ENCODE measurements at regions not wholly inside any gene's neighbourhood (a gene's known extent, or its start where the extent isn't known, plus 50 kb on each side); places are given as distances from the start of the nearest gene placed in this dataset.

- TF ChIP-seq EP300 (IDR thresholded peaks at IDR 0.05; ENCODE audit: borderline replicate concordance in 1 of 2, low read depth in 2 of 2, low read length in 2 of 2) (no peak), ATF3 (IDR thresholded peaks at IDR 0.05; ENCODE audit: insufficient read depth, low read depth, low read length) (no peak), SP4 (IDR thresholded peaks at IDR 0.05; ENCODE audit: low read length) (no peak), BCL11A (IDR thresholded peaks at IDR 0.05; ENCODE audit: low read depth in 2 of 2, low read length in 2 of 2) (no peak), GTF2F1 (IDR thresholded peaks at IDR 0.05; ENCODE audit: borderline replicate concordance, low read depth, low read length) (no peak), SP1 (IDR thresholded peaks at IDR 0.05; ENCODE audit: low read depth, low read length) (no peak), POU5F1 (IDR thresholded peaks at IDR 0.05; ENCODE audit: low read depth, low read length) (no peak), CHD2 (IDR thresholded peaks at IDR 0.05; ENCODE audit: low read length) (no peak), TAF1 (IDR thresholded peaks at IDR 0.05; ENCODE audit: low read depth, low read length) (no peak), HDAC6 (IDR thresholded peaks at IDR 0.05; ENCODE audit: low read depth, low read length) (no peak), TBP (IDR thresholded peaks at IDR 0.05; ENCODE audit: low read depth, low read length) (no peak), SIN3A (conservative IDR thresholded peaks at IDR 0.05 in 1 of 2, IDR thresholded peaks at IDR 0.05 in 1 of 2; ENCODE audit: low read depth in 1 of 2, low read length in 2 of 2) (no peak)
- Histone ChIP-seq H3K79me1 (ENCODE audit: low read depth, low read length) (no peaks in the 10 kb centered on the region), H3K4me3 (ENCODE audit: extremely low read depth in 1 of 4, insufficient read depth in 2 of 4, low read depth in 3 of 4, low read length in 4 of 4) (no peak overlapping the region), H3K9ac (replicated peaks in 1 of 4; ENCODE audit: extremely low read depth in 1 of 4, low read depth in 3 of 4, low read length in 3 of 4) (no peak overlapping the region), H2AK5ac (ENCODE audit: low read depth, low read length) (no peak overlapping the region; the same call in 1 of the 2 replicates), H2BK5ac (ENCODE audit: low read depth, low read length) (no peak overlapping the region), H3K14ac (ENCODE audit: insufficient read length) (no peak overlapping the region), H2BK20ac (ENCODE audit: low read length) (no peak overlapping the region), H2BK120ac (replicated peaks; ENCODE audit: low read depth, low read length) (no peak overlapping the region), H2AFZ (ENCODE audit: low read length) (no peak overlapping the region), H3K23me2 (ENCODE audit: low read depth, low read length) (no peaks in the 10 kb centered on the region), H2BK15ac (ENCODE audit: low read length) (no peak overlapping the region), H3K4me1 (replicated peaks in 1 of 4; ENCODE audit: control insufficient read depth in 3 of 4, insufficient read depth in 4 of 4, low read length in 3 of 4) (peaks cover 0 to 5% (median 2%) of the 10 kb centered on the region in 4 experiments; a peak in 4 of 7 replicates), H3K79me2 (ENCODE audit: control insufficient read depth in 1 of 2, insufficient read depth in 2 of 2, low read length in 2 of 2) (no peaks in the 10 kb centered on the region), H3K9me3 (ENCODE audit: insufficient read depth in 2 of 2, low read depth in 1 of 2, low read length in 1 of 2) (no peaks in the 10 kb centered on the region), H4K5ac (ENCODE audit: insufficient read length, low read depth, low read length) (no peak overlapping the region), H3K27me3 (replicated peaks in 1 of 4; ENCODE audit: control insufficient read depth in 3 of 4, extremely low read depth in 1 of 4, insufficient read depth in 3 of 4, low read length in 3 of 4) (no peaks in the 10 kb centered on the region; a peak in 1 of 7 replicates), H3K27ac (ENCODE audit: low read depth, low read length) (no peak overlapping the region), H4K91ac (replicated peaks; ENCODE audit: insufficient read length, low read length) (no peak overlapping the region), H3K56ac (replicated peaks; ENCODE audit: insufficient read length, low read depth, low read length) (no peak overlapping the region), H3K23ac (ENCODE audit: insufficient read length) (no peak overlapping the region), H3K36me3 (ENCODE audit: control insufficient read depth in 2 of 4, insufficient read depth in 4 of 4, low read length in 3 of 4) (no peaks in the 10 kb centered on the region), H3K18ac (ENCODE audit: extremely low read depth, low read length) (no peak overlapping the region), H2BK12ac (ENCODE audit: low read depth, low read length) (no peak overlapping the region), H4K8ac (ENCODE audit: extremely low read depth, insufficient read depth, low read length) (no peak overlapping the region), H4K20me1 (replicated peaks in 1 of 2; ENCODE audit: control insufficient read depth in 1 of 2, insufficient read depth in 2 of 2, low read length in 2 of 2) (no peaks in the 10 kb centered on the region), H3K4ac (replicated peaks; ENCODE audit: insufficient read length, low read depth, low read length) (no peak overlapping the region), H3K4me2 (ENCODE audit: insufficient read depth in 1 of 2, low read depth in 2 of 2, low read length in 2 of 2) (no peak overlapping the region)
- 90% methylated on average over 3 of the region's 3 CpGs; no CpG with 5 or more reads in 1 of the 2 experiments for WGBS, 2 experiments (ENCODE audit: extremely low coverage in 1 of 2, insufficient coverage in 1 of 2, insufficient read length in 1 of 2, insufficient replicate concordance in 2 of 2, low coverage in 1 of 2, low lambda C conversion rate in 2 of 2, missing lambda C conversion rate in 1 of 2)
- CTCF ChIA-PET (ENCODE audit: partially characterized antibody), result interaction anchor here (0.6 to 1.1 kb wide), 2 partner anchors 71 to 256 kb away, joined by 3 read pairs; no protein-coding TSS in a partner anchor
- POLR2A ChIA-PET (ENCODE audit: partially characterized antibody), result no interaction called here
- no peak for DNase-seq (ENCODE audit: low read depth in 1 of 2, low spot score in 2 of 2)
- FAIRE-seq, result no peak
Measured at GRCh38 chr2:236798491-236798890, 228.9 kb downstream of the ACKR3 start.

Measured in H1 (cell line).